Smooth muscle cell (in vitro differentiated cells): ENCODE measurements at regions not wholly inside any gene's neighbourhood (a gene's known extent, or its start where the extent isn't known, plus 50 kb on each side); places are given as distances from the start of the nearest gene placed in this dataset.

Source experiments
- DNase-seq: peaks from one replicate; lab custom pipeline; 2025; ENCODE audit not compliant: unreplicated experiment; lab: John Stamatoyannopoulos, UW
- H2AFZ ChIP-seq: fragments of 200-600 bp; sonication (generic); 2 replicates; pipeline ENCODE4 v1.6.0; 2016; ENCODE audit warnings: antibody characterized with exemption, low read depth, mild to moderate bottlenecking
- H3F3A ChIP-seq: fragments of 200-600 bp; sonication (generic); 2 replicates; pipeline ENCODE4 v1.6.0; 2017; ENCODE audit warnings: antibody characterized with exemption, low read depth
- H3K27ac ChIP-seq: fragments of 200-600 bp; sonication (generic); 2 replicates; pipeline ENCODE4 v1.5.1; 2016; ENCODE audit warnings: low read depth, mild to moderate bottlenecking
- H3K27me3 ChIP-seq: fragments of 200-600 bp; sonication (generic); 2 replicates; pipeline ENCODE4 v1.6.1; 2016; ENCODE audit warnings: low read depth, mild to moderate bottlenecking
- H3K36me3 ChIP-seq: fragments of 200-600 bp; sonication (generic); 2 replicates; pipeline ENCODE4 v1.5.1; 2016; ENCODE audit warnings: low read depth
- H3K4me1 ChIP-seq: fragments of 200-600 bp; sonication (generic); 2 replicates; pipeline ENCODE4 v1.5.1; 2016; ENCODE audit warnings: low read depth
- H3K4me2 ChIP-seq: fragments of 200-600 bp; sonication (generic); 2 replicates; pipeline ENCODE4 v1.6.0; 2016; ENCODE audit warnings: mild to moderate bottlenecking
- H3K4me3 ChIP-seq: fragments of 200-600 bp; sonication (generic); 2 replicates; pipeline ENCODE4 v1.5.1; 2016; ENCODE audit warnings: mild to moderate bottlenecking
- H3K79me2 ChIP-seq: fragments of 200-600 bp; sonication (generic); 2 replicates; pipeline ENCODE4 v1.6.0; 2016; ENCODE audit warnings: low read depth, mild to moderate bottlenecking
- H3K9ac ChIP-seq: fragments of 200-600 bp; sonication (generic); 2 replicates; pipeline ENCODE4 v1.6.0; 2016; ENCODE audit warnings: low read depth
- H3K9me3 ChIP-seq: fragments of 200-600 bp; sonication (generic); replicated peaks from 2 replicates; pipeline ENCODE4 v1.5.1; 2016; ENCODE audit warnings: low read depth
- H4K20me1 ChIP-seq: fragments of 200-600 bp; sonication (generic); 2 replicates; pipeline ENCODE4 v1.6.0; 2016; ENCODE audit warnings: low read depth
- WGBS: methylation state at CpG from one replicate; pipeline ENCODE4 v1.1.7; 2016; ENCODE audit warnings: low lambda C conversion rate; 5-methylcytosine and 5-hydroxymethylcytosine counted together
- TF ChIP-seq, protein P1 (sequence below): fragments of 200-600 bp; sonication (generic); IDR thresholded peaks from 2 replicates; pipeline ENCODE4 v1.5.1; 2017; ENCODE audit warnings: borderline replicate concordance, mild to moderate bottlenecking, antibody characterized with exemption; ENCODE audit not compliant: insufficient read depth, poor library complexity, severe bottlenecking

DNA sequence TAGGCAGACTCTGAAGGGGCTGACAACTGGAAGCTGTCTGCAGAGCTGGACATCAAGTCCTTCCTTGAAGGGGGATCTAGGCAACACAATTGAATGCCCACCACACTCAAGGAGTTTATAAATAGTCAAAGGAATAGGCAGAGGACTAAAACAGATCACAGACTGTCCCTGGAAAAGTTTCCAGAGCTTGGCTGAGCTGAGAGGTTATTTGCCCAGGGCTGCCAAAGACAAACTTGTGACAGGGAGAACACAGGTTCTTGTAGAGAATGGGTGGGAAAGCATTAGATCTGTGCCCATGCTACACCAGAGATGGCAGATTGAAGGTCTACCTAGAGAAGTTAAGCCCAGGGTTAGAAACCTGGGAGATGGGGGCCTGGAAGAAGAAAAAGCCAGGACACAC lies 344.6 kb downstream of the MID1IP1 start:
- H3K4me2 ChIP-seq: no peak overlapping the region
- TF ChIP-seq, protein P1, sequence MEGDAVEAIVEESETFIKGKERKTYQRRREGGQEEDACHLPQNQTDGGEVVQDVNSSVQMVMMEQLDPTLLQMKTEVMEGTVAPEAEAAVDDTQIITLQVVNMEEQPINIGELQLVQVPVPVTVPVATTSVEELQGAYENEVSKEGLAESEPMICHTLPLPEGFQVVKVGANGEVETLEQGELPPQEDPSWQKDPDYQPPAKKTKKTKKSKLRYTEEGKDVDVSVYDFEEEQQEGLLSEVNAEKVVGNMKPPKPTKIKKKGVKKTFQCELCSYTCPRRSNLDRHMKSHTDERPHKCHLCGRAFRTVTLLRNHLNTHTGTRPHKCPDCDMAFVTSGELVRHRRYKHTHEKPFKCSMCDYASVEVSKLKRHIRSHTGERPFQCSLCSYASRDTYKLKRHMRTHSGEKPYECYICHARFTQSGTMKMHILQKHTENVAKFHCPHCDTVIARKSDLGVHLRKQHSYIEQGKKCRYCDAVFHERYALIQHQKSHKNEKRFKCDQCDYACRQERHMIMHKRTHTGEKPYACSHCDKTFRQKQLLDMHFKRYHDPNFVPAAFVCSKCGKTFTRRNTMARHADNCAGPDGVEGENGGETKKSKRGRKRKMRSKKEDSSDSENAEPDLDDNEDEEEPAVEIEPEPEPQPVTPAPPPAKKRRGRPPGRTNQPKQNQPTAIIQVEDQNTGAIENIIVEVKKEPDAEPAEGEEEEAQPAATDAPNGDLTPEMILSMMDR: no peak
- no peaks in the 10 kb centered on the region for H3K79me2 ChIP-seq
- no peaks in the 10 kb centered on the region for H3F3A ChIP-seq
- H4K20me1 ChIP-seq: no peaks in the 10 kb centered on the region
- H3K9ac ChIP-seq: no peak overlapping the region
- no peak overlapping the region for H3K27ac ChIP-seq
- no peaks in the 10 kb centered on the region for H3K36me3 ChIP-seq
- no peaks in the 10 kb centered on the region for H3K9me3 ChIP-seq
- H3K27me3 ChIP-seq: no peaks in the 10 kb centered on the region
- no peak for DNase-seq
- no peak overlapping the region for H2AFZ ChIP-seq
- H3K4me1 ChIP-seq: no peaks in the 10 kb centered on the region
- no peak overlapping the region for H3K4me3 ChIP-seq

DNA sequence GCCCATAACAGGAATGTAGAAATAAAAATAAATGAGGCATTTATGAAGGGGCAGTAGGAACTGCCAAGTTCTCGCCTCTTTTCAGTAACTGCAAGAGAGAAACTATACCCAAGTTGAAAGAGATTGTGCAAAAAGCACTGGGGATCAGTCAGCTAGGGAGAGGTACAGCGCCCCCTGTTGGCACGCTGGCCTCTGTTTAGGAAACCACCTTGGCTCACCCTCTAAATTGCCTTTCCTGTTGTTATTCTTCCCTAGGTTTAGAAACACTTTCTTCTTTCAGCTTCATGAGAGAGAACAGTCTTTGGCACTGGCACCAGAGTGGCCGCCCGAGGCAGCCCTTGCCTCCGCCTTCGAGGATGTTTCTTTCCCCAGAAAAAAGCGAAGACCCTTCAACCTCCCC lies 348.5 kb downstream of the MID1IP1 start:
- H4K20me1 ChIP-seq: no peaks in the 10 kb centered on the region
- TF ChIP-seq, protein P1: peak; percentile 66
- H3K4me3 ChIP-seq: no peak overlapping the region
- H3K79me2 ChIP-seq: no peaks in the 10 kb centered on the region
- H3K4me1 ChIP-seq: no peaks in the 10 kb centered on the region
- H2AFZ ChIP-seq: no peak overlapping the region
- 29% methylated on average over 8 of the region's 8 CpGs for WGBS
- no peaks in the 10 kb centered on the region for H3F3A ChIP-seq
- no peaks in the 10 kb centered on the region for H3K27me3 ChIP-seq
- H3K36me3 ChIP-seq: no peaks in the 10 kb centered on the region
- H3K27ac ChIP-seq: no peak overlapping the region
- H3K9ac ChIP-seq: no peak overlapping the region
- H3K9me3 ChIP-seq: no peaks in the 10 kb centered on the region
- no peak overlapping the region for H3K4me2 ChIP-seq
- DNase-seq: peak; percentile 6

DNA sequence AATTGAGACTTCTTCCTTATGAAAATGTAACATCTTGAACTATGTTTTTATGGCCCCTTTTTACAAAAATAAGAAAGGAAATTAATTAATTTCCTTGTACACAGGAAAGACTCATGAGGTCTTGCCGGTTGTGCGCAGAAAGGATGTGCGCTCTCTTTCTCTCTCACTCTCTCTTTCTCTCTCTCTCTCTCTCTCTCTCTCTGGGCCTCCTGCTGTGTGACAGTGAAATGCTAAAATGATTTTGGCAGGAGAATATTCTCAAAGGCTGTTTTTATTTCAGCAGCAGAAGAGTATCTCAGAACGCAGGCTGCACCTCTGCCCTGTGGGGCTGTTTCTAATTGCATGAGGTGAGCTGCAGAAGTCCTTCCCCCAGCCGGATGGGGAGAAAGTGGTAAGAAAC lies 349.0 kb downstream of the MID1IP1 start:
- H2AFZ ChIP-seq: no peak overlapping the region
- no peak overlapping the region for H3K4me2 ChIP-seq
- no peaks in the 10 kb centered on the region for H3K79me2 ChIP-seq
- no peaks in the 10 kb centered on the region for H3K4me1 ChIP-seq
- no peak overlapping the region for H3K4me3 ChIP-seq
- 59% methylated on average over 5 of the region's 5 CpGs for WGBS
- no peaks in the 10 kb centered on the region for H3K36me3 ChIP-seq
- H3K27ac ChIP-seq: no peak overlapping the region
- H3K27me3 ChIP-seq: no peaks in the 10 kb centered on the region
- no peaks in the 10 kb centered on the region for H4K20me1 ChIP-seq
- no peak for DNase-seq
- no peaks in the 10 kb centered on the region for H3F3A ChIP-seq
- H3K9ac ChIP-seq: no peak overlapping the region
- H3K9me3 ChIP-seq: no peaks in the 10 kb centered on the region
- TF ChIP-seq, protein P1: no peak

DNA sequence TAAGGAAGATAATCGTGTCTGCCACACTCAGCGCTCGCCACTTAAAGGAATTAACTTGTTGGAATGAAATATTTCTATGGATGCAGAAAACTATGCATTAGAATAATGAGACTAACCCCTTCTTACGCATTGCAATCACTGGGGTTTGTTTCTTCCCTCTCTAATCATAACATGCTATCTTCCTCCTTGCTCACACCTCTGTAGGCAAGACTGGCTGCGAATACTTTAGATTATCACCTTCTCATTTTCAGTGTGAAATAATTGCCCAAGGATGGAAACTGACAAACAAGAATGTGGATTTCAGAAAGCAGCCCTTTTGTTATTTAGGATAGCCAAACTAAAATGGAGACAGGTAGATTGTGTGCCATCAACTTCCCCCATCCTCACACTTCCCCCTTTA lies 349.4 kb downstream of the MID1IP1 start:
- Histone ChIP-seq H3K9ac (no peak overlapping the region), H3K9me3 (no peaks in the 10 kb centered on the region), H3K4me1 (no peaks in the 10 kb centered on the region), H3F3A (no peaks in the 10 kb centered on the region), H3K4me2 (no peak overlapping the region), H3K79me2 (no peaks in the 10 kb centered on the region), H3K27me3 (no peaks in the 10 kb centered on the region), H3K36me3 (no peaks in the 10 kb centered on the region), H3K27ac (no peak overlapping the region), H2AFZ (no peak overlapping the region), H4K20me1 (no peaks in the 10 kb centered on the region), H3K4me3 (no peak overlapping the region)
- no peak for DNase-seq
- 61% methylated on average over 5 of the region's 5 CpGs for WGBS
- TF ChIP-seq, protein P1: no peak
